GM18868 (cell line): ENCODE measurements at regions not wholly inside any gene's neighbourhood (a gene's known extent, or its start where the extent isn't known, plus 50 kb on each side); places are given as distances from the start of the nearest gene placed in this dataset.
A peak's percentile ranks its signal among the peaks of the same experiment; 100 is the strongest.

Experiments
- ATAC-seq: cut with Tn5 transposase; IDR thresholded peaks from one replicate; pipeline ENCODE4 v1.9.1; 2021; ENCODE audit warnings: mild to moderate bottlenecking, moderate library complexity; ENCODE audit not compliant: unreplicated experiment

DNA sequence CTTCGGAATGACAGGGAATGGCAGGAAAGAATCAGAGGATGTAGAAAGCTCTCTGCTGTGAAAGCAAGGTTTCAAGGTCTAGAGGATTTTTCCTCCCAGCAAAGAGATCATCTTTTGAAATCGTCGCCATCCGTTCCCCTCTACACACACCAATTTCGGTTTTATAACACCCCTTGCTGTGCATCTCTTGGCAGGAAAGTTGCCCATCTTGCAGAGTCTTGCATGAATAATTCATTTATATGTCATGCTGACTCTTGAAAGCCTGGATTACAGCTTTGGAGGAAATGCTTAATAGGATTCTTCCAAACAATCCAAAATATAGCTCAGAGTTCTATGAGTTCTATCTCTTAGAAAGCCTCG lies 262.7 kb downstream of the CHL1 start:
- ATAC-seq: no peak

DNA sequence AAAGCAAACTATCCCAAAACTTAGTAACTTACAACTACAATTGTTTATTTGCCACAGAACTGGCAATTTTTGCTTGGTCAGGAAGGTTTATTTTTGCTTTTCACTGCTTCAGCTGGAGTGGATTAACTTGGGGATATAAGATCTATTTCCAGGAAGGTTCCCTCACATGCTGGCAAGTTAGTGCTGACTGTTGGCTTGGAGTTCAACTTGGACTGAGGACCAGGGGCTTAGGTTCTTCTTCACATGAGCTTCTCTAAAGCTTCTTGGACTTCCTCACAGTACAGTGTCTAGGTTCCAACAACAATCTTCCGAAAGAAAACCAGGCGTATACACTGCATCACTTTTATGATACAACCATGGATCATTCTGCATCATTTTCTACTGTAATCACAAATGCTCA lies 264.4 kb downstream of the CHL1 start:
- ATAC-seq: no peak

DNA sequence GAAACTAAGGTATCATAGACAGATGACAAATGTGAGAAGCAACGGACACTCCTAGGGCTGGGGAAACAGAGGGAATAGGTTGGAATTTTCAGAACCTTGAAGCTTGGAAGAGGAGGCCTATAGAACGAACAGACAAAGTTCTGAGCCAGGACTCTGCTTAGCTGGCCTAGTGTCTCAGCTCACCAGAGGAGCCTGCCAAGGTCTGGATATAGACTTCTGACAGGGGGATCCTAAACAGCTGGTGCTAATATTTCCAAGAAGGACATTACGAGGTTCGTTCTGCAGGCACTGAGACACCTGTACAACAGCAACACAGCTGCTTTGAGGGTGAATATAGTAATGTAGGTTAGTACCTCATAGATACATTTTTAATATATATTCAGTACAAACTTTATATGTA lies 266.3 kb downstream of the CHL1 start:
- no peak for ATAC-seq

DNA sequence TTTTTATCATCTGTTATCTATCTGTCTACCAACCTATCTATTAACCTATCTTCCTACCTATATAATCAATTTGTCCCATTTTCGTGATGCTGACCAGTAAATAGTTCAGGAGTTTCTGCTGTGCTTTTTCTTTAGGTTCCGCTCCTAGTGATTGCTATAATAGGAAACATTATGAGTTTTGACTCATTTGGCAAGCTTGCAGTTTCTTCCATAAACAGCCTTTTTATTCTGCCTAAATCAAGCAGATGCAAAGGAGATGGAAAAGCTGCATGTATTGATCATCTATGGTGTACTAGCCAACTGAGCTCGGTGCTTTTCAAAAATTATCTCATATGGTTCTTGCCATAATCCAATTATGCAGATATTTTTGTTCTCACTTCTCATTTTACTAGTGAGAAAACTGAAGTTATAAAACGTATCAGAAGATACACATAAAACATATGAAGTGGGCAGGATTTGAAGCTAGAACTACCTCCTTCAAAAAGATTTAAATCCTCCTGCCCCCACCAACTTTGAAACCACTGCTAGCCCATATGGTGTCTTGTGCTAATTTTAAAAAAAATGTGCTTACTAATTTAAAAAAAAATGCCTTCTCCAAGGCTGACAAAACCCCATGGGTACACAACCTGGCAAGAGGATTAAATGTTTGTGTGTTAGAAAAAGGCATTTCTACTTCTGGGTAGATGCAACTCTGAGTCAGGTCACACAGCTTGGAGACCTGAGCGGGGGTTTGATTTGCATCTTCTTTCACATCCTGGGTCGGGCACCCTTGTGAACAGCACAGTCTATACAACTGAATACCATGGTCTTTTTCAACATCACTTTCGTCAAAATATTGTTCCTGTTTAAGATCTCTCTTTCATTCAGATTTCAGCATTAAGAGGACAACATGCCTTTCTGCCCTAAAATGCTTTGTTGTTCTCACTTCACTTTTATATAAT lies 267.0 kb downstream of the CHL1 start:
- peak; percentile 93 for ATAC-seq

DNA sequence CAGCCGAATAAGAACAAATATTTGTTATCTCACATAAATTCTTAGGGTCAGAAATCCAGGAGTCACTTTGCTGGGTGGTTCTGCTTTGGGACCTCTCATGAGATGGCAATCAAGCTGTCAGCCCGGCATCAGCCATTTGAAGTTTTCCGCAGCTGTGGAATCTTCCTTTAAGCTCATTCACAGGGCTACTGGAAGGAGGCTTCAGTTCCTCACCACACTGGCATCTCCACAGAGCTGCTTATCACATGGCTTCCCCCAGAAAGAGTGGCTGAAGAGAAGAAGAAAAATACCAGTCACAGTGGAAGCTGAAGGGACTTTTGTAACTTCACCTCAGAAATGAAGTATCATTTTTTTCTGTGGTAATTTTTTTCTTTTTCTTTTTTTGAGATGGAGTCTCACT lies 267.7 kb downstream of the CHL1 start:
- no peak for ATAC-seq

DNA sequence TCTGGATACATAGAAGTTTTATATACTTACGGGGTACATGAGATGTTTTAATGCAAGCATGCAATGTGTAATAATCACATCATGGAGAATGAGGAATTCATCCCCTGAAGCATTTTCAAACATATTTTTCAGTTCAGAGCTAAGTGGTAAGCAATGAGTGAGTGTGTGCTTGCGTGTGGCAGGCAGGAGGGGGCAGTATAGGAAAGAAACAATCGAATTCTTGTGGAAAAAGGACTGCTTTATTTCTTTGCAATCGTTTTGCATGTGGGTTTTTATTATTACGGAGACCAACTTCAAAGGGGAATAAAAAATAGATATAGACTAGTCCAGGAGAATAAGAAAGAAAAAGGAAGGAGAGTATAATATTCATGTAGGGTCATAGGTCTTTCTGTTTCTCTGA lies 271.6 kb downstream of the CHL1 start:
- ATAC-seq: peak; percentile 45

DNA sequence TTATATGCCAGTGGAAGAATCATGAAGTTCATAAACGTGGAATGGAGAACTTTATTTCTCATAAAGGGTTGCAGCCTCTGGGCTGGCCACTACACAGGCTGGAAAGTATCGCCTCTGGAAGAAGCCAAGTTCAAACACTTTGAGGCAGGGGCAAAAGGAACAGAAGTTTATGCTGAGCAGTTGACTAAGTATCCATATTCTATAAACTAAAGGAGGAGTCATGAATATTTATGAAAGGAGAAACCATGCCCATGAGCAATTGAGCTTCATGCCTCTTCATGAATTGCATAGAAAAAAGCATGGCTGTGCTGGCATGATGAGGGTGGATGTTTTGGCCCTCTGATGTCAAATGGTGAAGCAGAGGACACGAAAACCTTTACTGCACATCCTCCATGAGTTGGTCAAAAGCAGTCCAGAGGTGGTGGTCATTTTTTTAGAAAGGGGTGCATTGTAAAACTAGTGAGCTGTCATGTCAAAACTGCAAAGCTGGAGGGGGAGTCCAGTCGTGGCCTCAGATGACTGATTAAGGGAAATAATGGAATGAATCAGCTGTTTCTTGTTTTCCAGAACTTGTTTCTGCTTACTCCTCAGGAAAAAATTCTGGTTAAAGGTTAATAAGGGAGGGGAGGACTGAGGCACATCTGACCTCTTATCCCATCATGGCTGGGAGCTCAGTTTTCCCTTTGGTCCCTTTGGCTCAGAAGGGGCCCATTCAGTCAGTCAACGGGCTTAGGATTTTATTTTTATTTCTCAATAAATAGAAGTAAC lies 276.7 kb downstream of the CHL1 start:
- ATAC-seq: no peak

DNA sequence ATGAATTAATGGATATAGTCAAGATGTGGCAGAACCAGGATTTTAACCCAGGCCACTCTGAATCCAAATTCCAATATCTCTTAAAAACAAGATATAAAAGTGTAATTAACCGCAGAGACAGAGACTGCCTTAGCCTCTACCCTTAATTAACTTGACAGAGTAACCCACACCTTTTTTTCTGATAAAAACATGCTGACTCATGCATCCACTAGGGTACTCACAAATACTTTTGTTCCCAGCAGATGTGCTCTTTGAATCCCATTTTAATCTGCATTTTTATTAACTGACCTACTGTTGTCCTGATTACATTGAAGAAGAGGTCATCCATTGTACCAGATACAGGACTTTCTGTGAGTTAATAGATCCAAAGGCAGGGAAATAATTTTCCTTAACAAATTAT lies 278.3 kb downstream of the CHL1 start:
- no peak for ATAC-seq

DNA sequence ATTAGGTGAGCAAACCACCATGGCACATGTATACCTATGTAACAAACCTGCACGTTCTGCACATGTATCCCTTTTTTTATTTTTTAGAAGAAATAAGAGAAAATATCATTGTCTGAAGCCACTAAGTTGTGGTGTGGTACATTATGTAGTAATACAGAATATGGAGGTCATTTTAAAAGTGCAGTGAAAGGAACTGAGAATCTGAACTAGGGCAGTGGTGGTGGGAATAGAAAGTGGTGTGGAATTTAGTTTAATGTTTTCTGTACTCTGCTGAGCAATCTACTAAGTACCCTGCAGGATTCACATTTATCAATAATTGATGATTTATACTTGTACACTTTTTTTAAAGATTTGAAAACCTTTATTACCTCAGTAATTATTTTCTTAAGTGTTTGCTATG lies 283.5 kb downstream of the CHL1 start:
- ATAC-seq: peak; percentile 57

DNA sequence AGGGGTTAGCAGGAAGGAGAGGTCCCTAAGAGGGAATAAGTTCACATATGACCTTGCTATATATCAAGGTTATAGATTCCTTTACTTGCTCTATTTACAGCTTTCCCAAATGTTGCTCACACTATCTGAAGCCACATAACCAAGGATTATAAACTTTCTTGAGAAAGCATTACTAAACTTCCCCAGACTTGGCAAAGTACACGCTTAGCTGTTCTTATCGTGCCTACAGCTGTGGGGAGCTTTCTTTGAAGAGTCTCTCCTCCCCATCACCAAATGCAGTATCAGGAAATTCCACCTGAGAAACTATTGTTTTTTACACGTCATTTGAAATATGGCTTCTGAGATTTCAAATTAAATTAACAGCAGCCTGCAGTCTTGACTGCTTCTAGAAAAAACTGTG lies 284.5 kb downstream of the CHL1 start:
- ATAC-seq: no peak

DNA sequence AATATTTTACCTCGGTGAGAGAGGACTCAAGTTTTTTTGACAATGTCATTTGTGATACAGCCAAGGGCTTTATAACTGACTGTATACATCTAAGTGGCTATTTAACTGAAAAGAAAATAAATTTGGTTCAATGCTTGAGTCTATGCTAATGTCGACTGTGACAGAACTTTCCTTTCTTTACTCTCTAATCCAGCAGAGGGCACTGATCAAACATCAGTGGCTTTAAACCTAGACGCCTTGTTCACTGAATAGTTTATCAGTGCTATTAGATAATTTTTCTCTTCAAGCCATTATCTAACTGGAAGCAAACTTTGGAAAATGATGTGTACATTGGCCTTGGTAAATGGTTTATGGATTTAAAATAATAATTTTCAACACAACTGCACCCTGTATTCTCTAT lies 285.1 kb downstream of the CHL1 start:
- peak; percentile 59 for ATAC-seq

DNA sequence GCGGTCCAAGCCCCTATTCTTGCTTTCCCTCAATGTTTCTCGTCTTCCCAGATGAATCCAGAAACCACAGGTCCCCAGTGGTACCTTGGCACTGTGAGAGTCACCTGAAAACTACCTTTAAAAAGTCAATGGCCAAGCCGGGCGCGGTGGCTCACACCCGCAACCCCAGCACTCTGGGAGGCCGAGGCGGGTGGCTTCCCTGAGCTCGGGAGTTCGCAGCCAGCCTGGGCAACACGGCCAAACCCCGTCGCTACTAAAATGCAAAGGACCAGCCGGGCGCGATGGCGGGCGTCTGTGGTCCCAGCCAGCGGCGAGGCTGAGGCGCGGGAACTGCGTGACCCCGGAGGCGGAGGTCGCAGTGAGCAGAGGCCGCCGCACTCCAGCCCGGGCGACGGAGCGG lies 285.9 kb downstream of the CHL1 start:
- ATAC-seq: no peak

DNA sequence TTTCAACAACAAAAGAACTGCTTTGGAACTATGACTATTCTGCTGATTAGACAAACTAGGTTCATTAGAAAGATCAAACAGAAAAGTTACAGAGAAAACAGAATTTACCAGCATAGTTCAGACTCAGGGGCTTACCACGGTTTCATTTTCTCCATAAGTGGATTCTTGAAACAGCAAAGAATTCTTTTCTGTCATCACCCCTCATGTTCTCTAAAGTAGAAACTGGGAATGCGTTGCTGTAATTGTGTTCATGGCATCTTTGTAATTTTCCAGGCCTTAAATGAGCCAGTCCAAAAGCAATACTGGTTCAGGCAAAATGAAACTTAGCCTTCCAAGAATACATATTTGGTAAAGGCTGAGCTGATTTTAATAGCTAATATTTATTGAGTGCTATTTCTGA lies 287.8 kb downstream of the CHL1 start:
- ATAC-seq: no peak

DNA sequence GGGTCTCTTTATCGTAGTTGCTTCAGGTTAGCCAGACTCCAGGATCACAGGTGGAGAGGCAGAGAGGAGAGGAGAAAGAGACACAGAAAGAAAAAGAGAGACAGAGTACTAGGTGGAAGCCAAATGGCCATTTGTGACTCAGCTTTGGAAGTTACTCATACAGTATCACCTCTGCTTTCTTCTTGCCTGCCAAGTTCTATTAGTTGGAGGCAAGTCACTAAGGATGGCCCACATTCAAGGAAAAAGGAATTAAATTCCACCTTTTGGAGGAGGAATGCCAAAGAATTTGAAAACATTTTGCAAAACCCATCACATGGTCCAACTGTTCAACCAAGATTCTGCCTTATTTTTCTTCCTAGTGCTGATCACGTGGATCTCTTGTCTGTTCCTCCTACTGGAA lies 291.1 kb downstream of the CHL1 start:
- ATAC-seq: no peak

DNA sequence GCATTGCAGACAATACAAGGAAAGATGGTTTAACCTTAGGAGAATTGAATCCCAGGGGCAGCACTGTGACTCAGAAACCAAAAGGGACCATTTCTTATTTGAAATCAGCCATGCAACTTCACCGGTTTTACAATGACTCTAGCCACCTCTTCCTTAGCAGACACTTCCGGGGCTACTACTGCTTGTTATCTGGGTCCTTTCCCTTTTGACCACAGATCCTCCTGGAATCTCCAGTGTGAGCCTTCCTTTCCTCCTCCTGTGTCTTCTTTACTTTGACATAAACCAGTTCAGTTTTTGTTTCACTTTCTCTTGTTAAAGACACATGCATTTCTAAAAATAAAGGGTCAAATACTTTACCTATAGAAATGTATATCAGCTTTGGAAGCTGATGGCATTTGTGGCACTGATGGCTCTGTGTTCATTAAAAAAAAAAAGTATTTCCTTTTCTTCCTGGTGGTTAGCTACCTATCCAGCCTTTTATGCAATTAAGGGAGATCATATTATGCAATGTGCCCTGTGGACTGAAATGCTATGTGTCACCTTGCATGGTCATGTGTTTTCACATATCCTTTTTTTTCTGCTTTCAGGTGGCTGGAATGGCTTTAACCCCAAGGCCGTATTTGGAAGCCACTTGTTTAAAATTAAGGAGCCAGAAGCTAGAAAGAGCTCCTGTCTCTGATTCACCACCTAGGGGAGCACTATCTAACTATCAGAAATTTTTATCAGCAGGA lies 296.2 kb downstream of the CHL1 start:
- peak; percentile 47 for ATAC-seq

DNA sequence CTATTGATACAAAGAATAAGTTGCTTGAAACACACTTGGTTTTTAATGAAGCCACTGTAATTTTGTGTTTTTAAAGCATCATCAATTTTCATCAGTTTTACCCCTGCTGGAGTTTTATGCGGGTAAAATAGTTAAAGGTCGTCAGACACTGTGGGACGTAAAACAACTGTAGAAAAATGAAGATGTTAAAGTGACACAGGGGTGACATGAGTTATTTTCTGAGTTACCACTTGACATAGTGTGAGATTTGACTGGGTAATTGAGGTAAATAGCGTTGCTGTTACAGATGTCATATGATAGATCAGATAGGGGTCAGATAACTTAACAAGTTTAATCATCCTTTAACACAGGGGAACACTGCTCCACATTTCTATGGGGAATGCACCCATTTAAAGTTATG lies 297.6 kb downstream of the CHL1 start:
- ATAC-seq: no peak

DNA sequence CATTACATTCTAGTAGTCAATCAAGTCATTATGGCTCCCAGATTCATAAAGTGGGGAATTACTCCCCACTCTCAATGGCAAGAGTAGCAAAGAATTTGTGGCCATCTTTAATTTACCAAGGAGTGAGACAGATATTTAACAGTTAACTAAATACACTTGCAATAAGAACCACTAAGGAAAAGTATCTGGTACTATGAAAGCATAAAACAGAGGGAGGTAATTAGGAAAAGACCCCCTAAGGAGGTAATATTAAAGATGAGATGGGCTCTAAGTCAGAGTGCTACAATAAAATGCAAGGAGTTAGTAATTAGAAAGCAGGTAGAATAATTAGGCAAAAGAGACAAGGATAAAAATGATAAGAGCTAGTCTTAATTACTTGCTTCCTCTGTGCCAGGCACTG lies 301.9 kb downstream of the CHL1 start:
- no peak for ATAC-seq

DNA sequence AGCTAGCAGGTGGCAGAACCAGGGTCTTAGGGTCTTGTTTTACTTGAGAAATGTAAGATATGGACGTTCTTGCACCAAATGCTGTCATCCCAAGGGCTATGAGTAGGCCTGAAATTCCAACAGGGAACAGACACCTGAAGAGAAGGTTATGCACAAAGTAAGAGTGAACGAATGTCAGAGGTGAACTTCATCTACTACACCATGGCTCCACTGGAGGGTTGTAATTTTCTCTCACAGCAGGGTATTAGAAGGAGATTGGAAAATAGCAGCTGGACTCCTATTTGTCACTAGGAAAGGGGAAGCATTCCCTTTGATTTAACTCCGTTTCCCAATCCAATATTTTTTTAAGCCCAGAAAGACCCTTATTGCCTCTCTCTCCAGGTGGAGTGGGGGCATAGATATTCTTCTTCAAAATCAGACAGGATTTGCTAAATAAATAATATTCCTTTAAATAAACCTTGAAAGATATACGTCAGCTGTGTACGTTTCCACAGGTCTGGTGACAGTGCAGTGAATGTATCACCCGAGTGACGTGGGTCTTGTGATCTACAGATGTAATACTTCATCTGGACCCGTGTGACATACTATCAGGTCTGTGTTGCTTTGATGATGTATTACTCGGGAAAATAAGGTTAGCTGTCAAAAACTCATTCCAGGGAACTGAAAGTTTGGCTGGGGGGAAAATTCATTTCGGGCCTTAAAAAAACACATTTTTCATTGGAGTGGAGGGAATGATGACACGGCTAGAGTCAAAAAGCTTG lies 302.6 kb downstream of the CHL1 start:
- ATAC-seq: no peak

DNA sequence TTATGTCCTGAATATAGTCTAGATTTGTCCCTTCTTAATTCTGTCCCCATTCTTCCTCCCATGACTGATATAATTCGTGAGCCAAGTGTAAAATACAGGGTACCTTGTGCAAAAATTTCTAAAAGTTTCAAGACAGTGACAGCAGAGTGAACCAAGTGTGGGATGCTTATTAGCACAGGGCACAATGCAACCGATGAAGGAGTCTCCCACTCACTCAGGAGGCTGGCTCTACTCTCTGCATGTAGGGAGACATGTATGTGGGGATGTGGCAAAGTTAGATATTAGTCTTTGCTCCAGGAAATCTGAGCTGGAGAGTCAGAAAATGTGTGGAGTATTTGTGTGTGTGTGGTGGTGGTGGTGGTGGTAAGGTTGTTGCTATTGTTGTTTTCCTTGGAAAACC lies 305.9 kb downstream of the CHL1 start:
- ATAC-seq: no peak

DNA sequence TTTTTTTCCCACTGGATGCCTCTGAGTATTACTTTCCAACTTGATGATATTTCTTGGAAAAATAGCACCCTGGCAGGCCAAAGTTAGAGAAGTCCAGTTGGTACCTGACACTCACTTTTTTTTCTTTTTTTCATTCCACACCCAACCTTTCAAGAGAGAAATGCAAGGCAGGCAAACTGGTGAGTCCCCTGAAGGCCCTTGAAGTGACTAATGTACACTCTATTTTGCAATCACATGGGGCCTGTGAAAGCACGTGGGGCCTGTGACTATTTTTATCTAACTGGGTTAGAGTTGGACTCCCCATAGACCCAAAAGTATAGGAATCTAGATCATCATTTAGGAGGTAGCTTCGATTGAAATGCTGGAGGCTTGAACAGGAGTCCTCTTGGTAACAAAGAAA lies 316.7 kb downstream of the CHL1 start:
- no peak for ATAC-seq

DNA sequence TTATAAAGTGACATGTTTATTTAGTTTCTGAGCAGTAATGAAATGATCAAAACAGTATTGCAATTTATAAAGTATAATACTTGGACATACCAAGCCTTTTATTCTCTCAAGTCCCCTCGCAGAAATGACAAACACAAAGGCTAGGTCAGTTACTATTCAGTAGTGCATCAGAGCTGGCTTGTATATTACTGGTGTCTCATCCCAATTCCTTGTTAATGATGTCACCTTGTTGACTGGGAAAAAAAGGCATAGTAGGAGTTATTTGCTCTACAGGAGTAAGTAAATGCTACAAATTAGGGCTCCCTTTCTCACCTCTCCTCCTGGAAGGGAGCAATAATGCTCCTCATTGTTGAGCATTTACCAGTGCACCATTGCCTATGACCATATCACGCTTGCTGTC lies 317.6 kb downstream of the CHL1 start:
- ATAC-seq: no peak
